Psoas muscle (tissue), 7 donors: ENCODE measurements at regions not wholly inside any gene's neighbourhood (a gene's known extent, or its start where the extent isn't known, plus 50 kb on each side); places are given as distances from the start of the nearest gene placed in this dataset.

Source experiments
- ATAC-seq, 4 donors: fragments of 200-7000 bp; cut with Tn5 transposase; one replicate each; pipeline ENCODE4 v1.9.1; 2020; ENCODE audit warnings: moderate library complexity in 3 of 4, mild to moderate bottlenecking in 2 of 4
- DNase-seq, 2 donors: peaks; one replicate each; pipeline ENCODE4 v3.0.0-alpha.2; 2020
- H3K27ac ChIP-seq: fragments of 200-600 bp; one replicate; pipeline ENCODE4 v1.8.0; 2022
- H3K27me3 ChIP-seq, 3 donors: fragments of 200-600 bp in 1 of 3; one replicate each; pipeline versions ENCODE4 v1.6.1 to v1.8.0; 2013 to 2022; ENCODE audit warnings: low read length in 2 of 3, mild to moderate bottlenecking in 2 of 3, moderate library complexity in 1 of 3; ENCODE audit not compliant: insufficient read depth in 3 of 3
- H3K36me3 ChIP-seq, 2 donors: fragments of 200-600 bp in 1 of 2; one replicate each; pipeline versions ENCODE4 v1.6.1 to v1.8.0; 2013 to 2022; ENCODE audit warnings: low read depth in 1 of 2, mild to moderate bottlenecking in 1 of 2, moderate library complexity in 1 of 2; ENCODE audit not compliant: insufficient read depth in 1 of 2
- H3K4me1 ChIP-seq: fragments of 200-600 bp; one replicate; pipeline ENCODE4 v1.8.0; 2022
- H3K4me3 ChIP-seq: fragments of 200-600 bp; one replicate; pipeline ENCODE4 v1.8.0; 2022; ENCODE audit warnings: mild to moderate bottlenecking
- H3K9me3 ChIP-seq: fragments of 200-600 bp; one replicate; pipeline ENCODE4 v1.8.0; 2022
- WGBS, 3 donors: extraction: QIAGEN DNeasy Blood & Tissue Kit; methylation state at CpG; one replicate each; pipeline versions ENCODE4 v1.1.6 to v1.1.7; 2013; 5-methylcytosine and 5-hydroxymethylcytosine counted together
- intact Hi-C, 2 donors: fragments of 100-400 bp; cut with DNase I; formaldehyde crosslinking; loops; one replicate each; pipeline versions ENCODE4 v1.11.0 to v1.14.2; 2022
- TF ChIP-seq, protein P1 (sequence below): fragments of 200-600 bp; IDR thresholded peaks from one replicate; pipeline ENCODE4 v1.8.0; 2022; ENCODE audit warnings: antibody characterized with exemption
- donor health status: healthy with polysubstance abuse.
- donor health status: DM: no; HTN: no; CAD: no; lungs with moderate emphysema.
- donor health status: Bipolar disorder and iron deficiency.
- donor health status: healthy.
- donor health status: DM: yes; HTN: yes; CAD: no.
- donor health status: DM: no; HTN: no; CAD: no.
- donor health status: DM: yes; HTN: yes; CAD: no.

GRCh38 chr17:5817475-5818395 lies 233.4 kb upstream of the NLRP1 start:
- H3K4me1 ChIP-seq = no peaks in the 10 kb centered on the region
- TF ChIP-seq, protein P1, sequence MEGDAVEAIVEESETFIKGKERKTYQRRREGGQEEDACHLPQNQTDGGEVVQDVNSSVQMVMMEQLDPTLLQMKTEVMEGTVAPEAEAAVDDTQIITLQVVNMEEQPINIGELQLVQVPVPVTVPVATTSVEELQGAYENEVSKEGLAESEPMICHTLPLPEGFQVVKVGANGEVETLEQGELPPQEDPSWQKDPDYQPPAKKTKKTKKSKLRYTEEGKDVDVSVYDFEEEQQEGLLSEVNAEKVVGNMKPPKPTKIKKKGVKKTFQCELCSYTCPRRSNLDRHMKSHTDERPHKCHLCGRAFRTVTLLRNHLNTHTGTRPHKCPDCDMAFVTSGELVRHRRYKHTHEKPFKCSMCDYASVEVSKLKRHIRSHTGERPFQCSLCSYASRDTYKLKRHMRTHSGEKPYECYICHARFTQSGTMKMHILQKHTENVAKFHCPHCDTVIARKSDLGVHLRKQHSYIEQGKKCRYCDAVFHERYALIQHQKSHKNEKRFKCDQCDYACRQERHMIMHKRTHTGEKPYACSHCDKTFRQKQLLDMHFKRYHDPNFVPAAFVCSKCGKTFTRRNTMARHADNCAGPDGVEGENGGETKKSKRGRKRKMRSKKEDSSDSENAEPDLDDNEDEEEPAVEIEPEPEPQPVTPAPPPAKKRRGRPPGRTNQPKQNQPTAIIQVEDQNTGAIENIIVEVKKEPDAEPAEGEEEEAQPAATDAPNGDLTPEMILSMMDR = no peak
- 86 to 94% (median 88%) methylated on average over 4 of the region's 4 CpGs for WGBS, 3 donors
- ATAC-seq (no peak), DNase-seq (no peak)
- no peaks in the 10 kb centered on the region for H3K9me3 ChIP-seq
- no peak overlapping the region for H3K4me3 ChIP-seq
- no peaks in the 10 kb centered on the region for H3K27me3 ChIP-seq
- H3K36me3 ChIP-seq = no peaks in the 10 kb centered on the region
- intact Hi-C loops = no loop called here
- no peak overlapping the region for H3K27ac ChIP-seq

DNA sequence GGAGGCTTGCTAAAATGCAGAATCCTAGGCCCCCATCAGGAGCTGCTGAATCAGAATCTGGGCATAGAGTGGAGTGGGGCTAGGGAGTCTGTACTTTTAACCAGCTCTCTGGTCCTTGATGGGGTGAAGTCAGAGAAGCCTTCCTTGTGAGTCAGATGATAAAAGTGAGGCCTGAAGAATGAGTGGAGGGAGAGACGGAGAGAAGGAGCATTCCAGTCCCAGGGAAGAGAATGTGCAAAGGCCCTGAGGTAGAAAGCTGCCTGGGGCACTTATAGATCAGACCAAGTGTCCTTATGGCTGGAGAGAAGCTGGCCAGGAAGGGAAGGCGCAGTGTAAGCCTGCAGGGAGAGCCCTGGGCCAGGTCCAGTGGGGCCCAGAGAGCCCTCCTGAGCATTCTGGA lies 235.1 kb upstream of the NLRP1 start:
- H3K27me3 ChIP-seq = no peaks in the 10 kb centered on the region
- no peak overlapping the region for H3K27ac ChIP-seq
- no peak for ATAC-seq
- no peaks in the 10 kb centered on the region for H3K9me3 ChIP-seq
- DNase-seq = no peak
- TF ChIP-seq, protein P1 = no peak
- intact Hi-C loops = no loop called here
- no peaks in the 10 kb centered on the region for H3K36me3 ChIP-seq
- no peaks in the 10 kb centered on the region for H3K4me1 ChIP-seq
- H3K4me3 ChIP-seq = no peak overlapping the region
- 93 to 98% (median 96%) methylated on average over 1 to 2 of the region's 2 CpGs for WGBS, 3 donors

GRCh38 chr17:5819921-5820685 lies 235.8 kb upstream of the NLRP1 start:
- no peaks in the 10 kb centered on the region for H3K36me3 ChIP-seq
- no peak for DNase-seq
- TF ChIP-seq, protein P1 = no peak
- H3K4me1 ChIP-seq = no peaks in the 10 kb centered on the region
- H3K27ac ChIP-seq = no peak overlapping the region
- H3K27me3 ChIP-seq = no peaks in the 10 kb centered on the region
- ATAC-seq = no peak
- intact Hi-C loops = no loop called here
- H3K4me3 ChIP-seq = no peak overlapping the region
- WGBS, 3 donors = 93 to 94% (median 94%) methylated on average over 13 of the region's 13 CpGs
- no peaks in the 10 kb centered on the region for H3K9me3 ChIP-seq

GRCh38 chr17:5820721-5821456 lies 236.6 kb upstream of the NLRP1 start:
- H3K27ac ChIP-seq = no peak overlapping the region
- ATAC-seq (no peak), DNase-seq (no peak)
- no peaks in the 10 kb centered on the region for H3K27me3 ChIP-seq
- H3K4me3 ChIP-seq = no peak overlapping the region
- intact Hi-C loops = no loop called here
- TF ChIP-seq, protein P1 = no peak
- H3K4me1 ChIP-seq = no peaks in the 10 kb centered on the region
- H3K9me3 ChIP-seq = no peaks in the 10 kb centered on the region
- 85 to 88% (median 87%) methylated on average over 10 of the region's 10 CpGs for WGBS, 3 donors
- no peaks in the 10 kb centered on the region for H3K36me3 ChIP-seq
